ENCODE measurements at regions not wholly inside any gene's neighbourhood (a gene's known extent, or its start where the extent isn't known, plus 50 kb on each side); places are given as distances from the start of the nearest gene placed in this dataset.

GRCh38 chr6:8783191-8783590 is 347.8 kb upstream of the SLC35B3 start:
- DNase-seq = no peak

- DNase-seq = no peak
These were observed 345.3 kb upstream of the SLC35B3 start for GRCh38 chr6:8780653-8781052.

- no peak for DNase-seq
These were observed 329.4 kb upstream of the SLC35B3 start for GRCh38 chr6:8764733-8765132.

GRCh38 chr6:8760951-8761350 is 325.6 kb upstream of the SLC35B3 start:
- DNase-seq = no peak

- no peak for DNase-seq
These were observed 323.1 kb upstream of the SLC35B3 start for GRCh38 chr6:8758412-8758811.

GRCh38 chr6:8750627-8751026 is 315.3 kb upstream of the SLC35B3 start:
- DNase-seq = no peak

GRCh38 chr6:8749465-8749864 is 314.1 kb upstream of the SLC35B3 start:
- DNase-seq = no peak

- peak in 1 of 5 experiments; percentile 43 for DNase-seq
These were observed 307.9 kb upstream of the SLC35B3 start for GRCh38 chr6:8743170-8743745.

GRCh38 chr6:8739454-8739853 is 304.1 kb upstream of the SLC35B3 start:
- DNase-seq = no peak

GRCh38 chr6:8738951-8739350 is 303.6 kb upstream of the SLC35B3 start:
- no peak for DNase-seq

GRCh38 chr6:8736156-8736895 is 301.0 kb upstream of the SLC35B3 start:
- DNase-seq = no peak

- no peak for DNase-seq
These were observed 298.5 kb upstream of the SLC35B3 start for GRCh38 chr6:8733879-8734278.

- DNase-seq = no peak
These were observed 296.5 kb upstream of the SLC35B3 start for GRCh38 chr6:8731874-8732273.

- no peak for DNase-seq
These were observed 275.5 kb upstream of the SLC35B3 start for GRCh38 chr6:8710668-8711431.

- no peak for DNase-seq
These were observed 272.8 kb upstream of the SLC35B3 start for GRCh38 chr6:8707956-8708772.

GRCh38 chr6:8707369-8707768 is 272.0 kb upstream of the SLC35B3 start:
- no peak for DNase-seq

GRCh38 chr6:8705435-8706020 is 270.2 kb upstream of the SLC35B3 start:
- no peak for DNase-seq

- no peak for DNase-seq
These were observed 267.7 kb upstream of the SLC35B3 start for GRCh38 chr6:8703059-8703458.

GRCh38 chr6:8688821-8689220 is 253.5 kb upstream of the SLC35B3 start:
- no peak for DNase-seq

GRCh38 chr6:8686077-8686476 is 250.7 kb upstream of the SLC35B3 start:
- DNase-seq = no peak

- DNase-seq = no peak
These were observed 247.9 kb upstream of the SLC35B3 start for GRCh38 chr6:8683204-8683603.

- no peak for DNase-seq
These were observed 244.5 kb upstream of the SLC35B3 start for GRCh38 chr6:8679823-8680222.

GRCh38 chr6:8678466-8678865 is 243.1 kb upstream of the SLC35B3 start:
- no peak for DNase-seq
